ENCODE measurements at regions not wholly inside any gene's neighbourhood (a gene's known extent, or its start where the extent isn't known, plus 50 kb on each side); places are given as distances from the start of the nearest gene placed in this dataset.

DNA sequence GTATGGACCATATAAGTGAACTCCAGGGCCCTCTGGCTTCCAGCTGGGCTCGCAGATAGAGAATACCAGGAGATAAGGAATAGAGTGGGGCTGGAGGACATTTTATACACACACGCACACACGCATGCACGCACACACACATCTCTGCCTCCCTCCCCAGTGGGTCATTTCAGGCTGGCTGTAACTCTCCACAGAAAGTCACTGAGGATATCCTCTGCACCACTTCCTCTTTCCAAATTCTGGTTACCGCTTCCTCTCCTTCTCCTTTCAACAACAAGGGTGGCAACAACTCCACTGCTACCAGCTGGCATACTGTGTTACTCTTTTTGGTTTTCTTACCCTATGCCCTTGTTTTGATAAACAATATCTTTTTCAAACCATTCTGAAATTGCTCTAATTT lies 280.2 kb downstream of the COL12A1 start:
- no peak for ATAC-seq (ENCODE audit: low FRiP score)
- WGBS, 2 donors = 87 to 88% methylated on average over 5 of the region's 5 CpGs

DNA sequence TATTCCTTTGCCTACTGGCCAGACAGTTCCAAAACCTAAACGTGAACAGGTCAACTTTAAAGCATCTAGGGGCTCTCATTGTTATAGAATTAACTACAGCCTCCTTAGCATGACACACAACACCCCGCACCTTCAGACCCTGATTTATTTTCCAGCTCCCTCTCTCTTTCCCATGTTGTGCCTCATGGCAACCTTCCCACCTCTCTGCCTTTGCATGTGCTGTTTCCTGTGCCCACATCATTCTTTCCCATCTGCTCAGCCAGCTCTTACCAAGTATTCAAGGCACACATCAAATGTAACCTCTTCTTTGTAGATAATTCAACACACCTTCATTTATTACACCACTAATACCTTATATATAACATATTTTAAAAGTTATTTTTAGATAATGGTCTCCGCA lies 291.0 kb downstream of the COL12A1 start:
- no peaks in the 10 kb centered on the region for H3K36me3 ChIP-seq (ENCODE audit: control insufficient read depth in 1 of 2, insufficient read depth in 2 of 2, low read length in 1 of 2)
- H3K27me3 ChIP-seq (ENCODE audit: control insufficient read depth in 1 of 2, insufficient read depth in 2 of 2, low read length in 1 of 2) = no peaks in the 10 kb centered on the region
- H3K27ac ChIP-seq (ENCODE audit: low read depth in 1 of 2, low read length in 2 of 2) = no peak overlapping the region
- no peak overlapping the region for H3K4me3 ChIP-seq (ENCODE audit: low read length in 2 of 2)
- peaks cover 0 to 2% of the 10 kb centered on the region in 2 donors for H3K4me1 ChIP-seq (ENCODE audit: control insufficient read depth in 1 of 2, insufficient read depth in 2 of 2, low read length in 2 of 2)
- intact Hi-C loops (cut with DNase I) = no loop called here
- no peaks in the 10 kb centered on the region for H3K9me3 ChIP-seq (ENCODE audit: control insufficient read depth, low read length)
- ATAC-seq (ENCODE audit: low FRiP score) (no peak), DNase-seq (no peak)
- WGBS, 2 donors = 52 to 70% methylated on average over 3 of the region's 3 CpGs

More for the DNA sequence above, 280.2 kb downstream of the COL12A1 start:
- Histone ChIP-seq H3K27ac (ENCODE audit: low read depth in 1 of 2, low read length in 2 of 2) (no peak overlapping the region), H3K36me3 (ENCODE audit: control insufficient read depth in 1 of 2, insufficient read depth in 2 of 2, low read length in 1 of 2) (no peaks in the 10 kb centered on the region), H3K27me3 (ENCODE audit: control insufficient read depth in 1 of 2, insufficient read depth in 2 of 2, low read length in 1 of 2) (no peaks in the 10 kb centered on the region), H3K9me3 (ENCODE audit: control insufficient read depth, low read length) (no peaks in the 10 kb centered on the region), H3K4me1 (ENCODE audit: control insufficient read depth in 1 of 2, insufficient read depth in 2 of 2, low read length in 2 of 2) (no peaks in the 10 kb centered on the region), H3K4me3 (ENCODE audit: low read length in 2 of 2) (no peak overlapping the region)
- no peak for DNase-seq
- intact Hi-C loops (cut with DNase I) = no loop called here

DNA sequence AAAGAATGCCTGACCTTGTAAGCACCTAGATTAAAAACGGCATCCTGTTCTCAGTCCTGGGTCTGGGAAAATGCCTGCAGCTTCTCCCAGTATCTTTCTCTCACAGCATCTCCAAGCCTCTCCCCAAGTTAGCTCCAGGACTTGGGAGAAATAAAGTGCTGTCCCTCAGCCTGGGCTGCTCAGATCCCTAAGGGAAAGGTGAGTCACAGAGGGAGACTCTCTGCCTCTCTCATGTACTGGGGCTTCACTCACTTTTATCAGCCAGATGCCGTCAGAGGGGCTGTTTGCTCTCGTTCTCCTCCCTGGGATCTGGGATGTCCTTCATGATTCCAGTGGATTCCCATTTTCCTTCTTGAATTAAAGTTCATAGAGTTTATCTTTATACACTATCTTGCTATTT lies 293.6 kb downstream of the COL12A1 start:
- Histone ChIP-seq H3K27ac (ENCODE audit: low read depth in 1 of 2, low read length in 2 of 2) (no peak overlapping the region), H3K9me3 (ENCODE audit: control insufficient read depth, low read length) (no peaks in the 10 kb centered on the region), H3K36me3 (ENCODE audit: control insufficient read depth in 1 of 2, insufficient read depth in 2 of 2, low read length in 1 of 2) (no peaks in the 10 kb centered on the region), H3K4me3 (ENCODE audit: low read length in 2 of 2) (no peak overlapping the region), H3K4me1 (ENCODE audit: control insufficient read depth in 1 of 2, insufficient read depth in 2 of 2, low read length in 2 of 2) (peaks cover 0 to 2% of the 10 kb centered on the region in 2 donors), H3K27me3 (ENCODE audit: control insufficient read depth in 1 of 2, insufficient read depth in 2 of 2, low read length in 1 of 2) (no peaks in the 10 kb centered on the region)
- 61% methylated on average over 3 of the region's 3 CpGs for WGBS, 2 donors
- intact Hi-C loops (cut with DNase I) = no loop called here
- no peak for ATAC-seq (ENCODE audit: low FRiP score)
- peak in 1 of 2 donors; percentile 15 for DNase-seq

DNA sequence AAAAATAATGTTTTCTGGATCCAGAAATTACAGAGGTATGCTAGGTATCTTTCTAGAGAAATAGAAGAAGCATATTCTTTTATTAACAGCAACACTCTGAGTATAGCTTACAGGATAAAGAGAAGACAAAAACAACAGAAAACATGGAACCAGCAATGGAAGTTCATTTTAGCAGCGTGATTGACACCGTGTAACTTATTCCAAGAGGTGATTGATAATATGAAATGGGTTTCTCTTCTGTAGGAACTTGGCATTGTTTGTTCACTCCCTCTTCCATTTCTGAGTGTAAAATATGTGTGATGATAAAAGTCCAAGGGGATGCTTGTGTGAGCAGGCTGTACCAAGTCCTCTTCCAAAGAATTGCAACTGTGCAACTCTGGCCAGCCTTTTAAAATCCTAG lies 303.0 kb downstream of the COL12A1 start:
- intact Hi-C loops (cut with DNase I) = no loop called here
- Histone ChIP-seq H3K4me1 (ENCODE audit: control insufficient read depth in 1 of 2, insufficient read depth in 2 of 2, low read length in 2 of 2) (peaks cover 0 to 2% of the 10 kb centered on the region in 2 donors), H3K4me3 (ENCODE audit: low read length in 2 of 2) (no peak overlapping the region), H3K9me3 (ENCODE audit: control insufficient read depth, low read length) (peaks cover 4% of the 10 kb centered on the region), H3K36me3 (ENCODE audit: control insufficient read depth in 1 of 2, insufficient read depth in 2 of 2, low read length in 1 of 2) (no peaks in the 10 kb centered on the region), H3K27ac (ENCODE audit: low read depth in 1 of 2, low read length in 2 of 2) (no peak overlapping the region), H3K27me3 (ENCODE audit: control insufficient read depth in 1 of 2, insufficient read depth in 2 of 2, low read length in 1 of 2) (no peaks in the 10 kb centered on the region)
- ATAC-seq (ENCODE audit: low FRiP score) (no peak), DNase-seq (no peak)
- 91 to 92% methylated on average over 2 of the region's 2 CpGs for WGBS, 2 donors

DNA sequence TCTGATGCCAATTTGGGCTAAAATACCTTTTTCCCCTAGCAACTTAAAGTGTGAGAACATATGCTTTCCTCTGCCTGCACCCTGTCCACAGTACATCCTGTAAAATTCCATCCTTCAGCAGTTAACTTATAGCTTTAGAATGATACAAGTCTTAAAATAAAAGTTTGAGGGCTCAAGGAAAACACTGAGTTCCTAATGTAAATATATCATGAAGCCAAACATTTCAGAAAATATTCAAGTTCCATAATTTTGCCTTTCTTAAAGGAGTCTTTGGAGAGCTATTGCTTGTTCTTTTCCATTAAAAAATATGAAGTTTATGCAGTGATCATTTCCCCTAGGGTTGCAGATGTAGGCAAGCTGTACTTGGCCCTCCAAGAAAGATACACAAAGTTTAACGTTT lies 303.8 kb downstream of the COL12A1 start:
- no peaks in the 10 kb centered on the region for H3K36me3 ChIP-seq (ENCODE audit: control insufficient read depth in 1 of 2, insufficient read depth in 2 of 2, low read length in 1 of 2)
- no peak for DNase-seq
- WGBS, 2 donors = 6 to 14% methylated on average over 1 of the region's 1 CpG
- intact Hi-C loops (cut with DNase I) = no loop called here
- peaks cover 4% of the 10 kb centered on the region for H3K9me3 ChIP-seq (ENCODE audit: control insufficient read depth, low read length)
- no peaks in the 10 kb centered on the region for H3K27me3 ChIP-seq (ENCODE audit: control insufficient read depth in 1 of 2, insufficient read depth in 2 of 2, low read length in 1 of 2)
- no peak for ATAC-seq (ENCODE audit: low FRiP score)
- H3K27ac ChIP-seq (ENCODE audit: low read depth in 1 of 2, low read length in 2 of 2) = no peak overlapping the region
- peaks cover 0 to 2% of the 10 kb centered on the region in 2 donors for H3K4me1 ChIP-seq (ENCODE audit: control insufficient read depth in 1 of 2, insufficient read depth in 2 of 2, low read length in 2 of 2)
- H3K4me3 ChIP-seq (ENCODE audit: low read length in 2 of 2) = no peak overlapping the region

DNA sequence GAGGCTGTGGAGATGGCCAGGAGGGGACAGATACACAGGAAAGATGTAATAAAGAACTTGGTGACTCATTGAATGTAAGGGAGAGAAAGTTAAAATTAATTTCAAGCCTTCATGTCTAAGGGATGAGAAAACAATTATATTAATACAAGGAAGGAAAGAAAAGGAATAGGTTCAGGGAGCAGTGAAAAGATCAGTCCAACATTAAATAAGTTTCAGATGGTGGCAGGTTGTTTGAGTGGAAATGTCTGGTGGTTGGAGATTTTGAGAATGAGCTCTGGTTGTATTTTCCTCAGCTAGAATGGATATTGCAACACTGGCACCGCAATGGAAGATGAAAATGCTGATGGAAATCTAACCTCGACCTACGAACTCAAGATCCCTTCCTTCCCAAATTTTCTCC lies 304.3 kb downstream of the COL12A1 start:
- WGBS, 2 donors = 27 to 64% methylated on average over 3 of the region's 3 CpGs
- Histone ChIP-seq H3K9me3 (ENCODE audit: control insufficient read depth, low read length) (peaks cover 4% of the 10 kb centered on the region), H3K4me3 (ENCODE audit: low read length in 2 of 2) (no peak overlapping the region), H3K27me3 (ENCODE audit: control insufficient read depth in 1 of 2, insufficient read depth in 2 of 2, low read length in 1 of 2) (no peaks in the 10 kb centered on the region), H3K4me1 (ENCODE audit: control insufficient read depth in 1 of 2, insufficient read depth in 2 of 2, low read length in 2 of 2) (peaks cover 0 to 2% of the 10 kb centered on the region in 2 donors), H3K27ac (ENCODE audit: low read depth in 1 of 2, low read length in 2 of 2) (no peak overlapping the region), H3K36me3 (ENCODE audit: control insufficient read depth in 1 of 2, insufficient read depth in 2 of 2, low read length in 1 of 2) (no peaks in the 10 kb centered on the region)
- ATAC-seq (ENCODE audit: low FRiP score) = no peak
- DNase-seq = no peak
- intact Hi-C loops (cut with DNase I) = no loop called here

DNA sequence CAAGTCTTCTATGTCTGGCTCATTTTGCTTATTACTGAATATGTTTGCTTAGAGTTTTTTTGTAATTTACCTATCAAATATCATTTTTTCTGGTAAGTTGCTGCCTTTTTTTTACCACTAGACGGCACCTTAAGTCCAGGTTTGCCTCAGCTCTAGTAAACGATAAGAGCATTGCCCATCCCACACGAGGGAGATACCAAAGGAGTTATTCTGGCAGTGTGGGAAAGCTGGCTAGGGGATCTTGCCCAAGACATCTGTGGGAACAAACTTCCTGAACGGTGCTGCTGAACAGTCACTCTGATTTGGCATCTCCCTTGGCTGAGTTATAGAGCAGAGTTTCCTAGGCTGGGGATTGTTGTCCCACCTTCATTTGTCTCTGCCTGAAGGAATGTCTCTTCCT lies 306.4 kb downstream of the COL12A1 start:
- 60 to 62% methylated on average over 4 of the region's 4 CpGs for whole genome bisulfite sequencing, 2 donors
- Histone ChIP-seq H3K27me3 (ENCODE audit: control insufficient read depth in 1 of 2, insufficient read depth in 2 of 2, low read length in 1 of 2) (no peaks in the 10 kb centered on the region), H3K27ac (ENCODE audit: low read depth in 1 of 2, low read length in 2 of 2) (no peak overlapping the region), H3K9me3 (ENCODE audit: control insufficient read depth, low read length) (peaks cover 4% of the 10 kb centered on the region), H3K4me3 (ENCODE audit: low read length in 2 of 2) (no peak overlapping the region), H3K36me3 (ENCODE audit: control insufficient read depth in 1 of 2, insufficient read depth in 2 of 2, low read length in 1 of 2) (no peaks in the 10 kb centered on the region), H3K4me1 (ENCODE audit: control insufficient read depth in 1 of 2, insufficient read depth in 2 of 2, low read length in 2 of 2) (peaks cover 0 to 2% of the 10 kb centered on the region in 2 donors)
- intact Hi-C loops (cut with DNase I) = no loop called here
- DNase-seq (no peak), ATAC-seq (ENCODE audit: low FRiP score) (no peak)

DNA sequence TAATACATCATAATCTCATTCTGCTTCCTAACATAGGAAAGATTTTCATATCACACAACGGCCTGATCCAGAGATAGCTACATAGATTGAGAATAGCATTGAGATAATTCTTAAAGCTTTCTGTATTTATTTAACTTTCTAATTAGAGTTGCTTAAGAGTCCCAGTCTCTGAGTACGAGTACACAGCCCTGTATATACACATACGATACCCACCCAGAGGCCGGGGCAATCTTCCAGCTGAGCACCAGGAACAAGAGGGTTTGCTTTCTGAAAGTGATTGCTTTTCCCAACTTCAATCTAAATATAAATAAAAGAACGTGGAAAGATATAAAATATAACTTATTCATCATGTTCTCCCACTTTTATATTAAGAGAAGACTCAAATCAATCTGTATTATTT lies 313.8 kb downstream of the COL12A1 start:
- intact Hi-C loops (cut with DNase I) = no loop called here
- Histone ChIP-seq H3K4me3 (ENCODE audit: low read length in 2 of 2) (no peak overlapping the region), H3K4me1 (ENCODE audit: control insufficient read depth in 1 of 2, insufficient read depth in 2 of 2, low read length in 2 of 2) (no peaks in the 10 kb centered on the region), H3K9me3 (ENCODE audit: control insufficient read depth, low read length) (no peaks in the 10 kb centered on the region), H3K27ac (ENCODE audit: low read depth in 1 of 2, low read length in 2 of 2) (no peak overlapping the region), H3K36me3 (ENCODE audit: control insufficient read depth in 1 of 2, insufficient read depth in 2 of 2, low read length in 1 of 2) (no peaks in the 10 kb centered on the region), H3K27me3 (ENCODE audit: control insufficient read depth in 1 of 2, insufficient read depth in 2 of 2, low read length in 1 of 2) (no peaks in the 10 kb centered on the region)
- ATAC-seq (ENCODE audit: low FRiP score) (no peak), DNase-seq (no peak)
- 37 to 46% methylated on average over 5 of the region's 5 CpGs for WGBS, 2 donors

DNA sequence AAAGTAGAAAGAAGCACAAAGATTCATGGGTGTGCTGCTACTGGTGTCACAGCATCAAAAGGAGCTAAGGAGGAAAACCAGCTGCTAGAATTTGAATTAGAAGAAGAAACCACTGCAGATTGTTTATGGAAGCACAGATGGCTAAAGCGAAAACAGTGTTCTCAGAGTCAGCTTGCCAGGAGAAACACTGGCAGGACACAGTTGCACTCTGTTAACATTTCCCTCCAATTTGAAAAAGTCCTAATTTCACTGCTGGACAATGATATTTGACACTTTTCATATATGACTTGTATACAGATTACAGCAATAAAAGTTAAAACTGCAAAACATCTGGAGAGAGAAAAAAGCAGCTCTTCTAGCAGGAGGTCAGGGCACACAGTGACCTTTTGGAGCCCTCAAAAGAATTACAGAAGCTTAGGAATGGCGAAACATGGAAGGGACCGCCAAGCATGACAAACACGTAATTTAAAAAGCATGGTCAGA lies 314.5 kb downstream of the COL12A1 start:
- WGBS, 2 donors = 41 to 43% methylated on average over 4 of the region's 4 CpGs
- no peaks in the 10 kb centered on the region for H3K27me3 ChIP-seq (ENCODE audit: control insufficient read depth in 1 of 2, insufficient read depth in 2 of 2, low read length in 1 of 2)
- intact Hi-C loops (cut with DNase I) = no loop called here
- no peak overlapping the region for H3K4me3 ChIP-seq (ENCODE audit: low read length in 2 of 2)
- ATAC-seq (ENCODE audit: low FRiP score) (peak; percentile 71), DNase-seq (peak in 1 of 2 donors; percentile 44)
- H3K27ac ChIP-seq (ENCODE audit: low read depth in 1 of 2, low read length in 2 of 2) = no peak overlapping the region
- H3K4me1 ChIP-seq (ENCODE audit: control insufficient read depth in 1 of 2, insufficient read depth in 2 of 2, low read length in 2 of 2) = no peaks in the 10 kb centered on the region
- no peaks in the 10 kb centered on the region for H3K9me3 ChIP-seq (ENCODE audit: control insufficient read depth, low read length)
- H3K36me3 ChIP-seq (ENCODE audit: control insufficient read depth in 1 of 2, insufficient read depth in 2 of 2, low read length in 1 of 2) = no peaks in the 10 kb centered on the region

Data from aorta (tissue), 5 donors.